Duodenal mucosa (tissue), 2 donors: ENCODE measurements at regions not wholly inside any gene's neighbourhood (a gene's known extent, or its start where the extent isn't known, plus 50 kb on each side); places are given as distances from the start of the nearest gene placed in this dataset.

Experiments
- H3K27ac ChIP-seq: one replicate; pipeline ENCODE4 v1.7.0; 2013; ENCODE audit warnings: low read depth, low read length
- H3K27me3 ChIP-seq, 2 donors: one replicate each; pipeline ENCODE4 v1.7.0; 2013; ENCODE audit warnings: low read length in 2 of 2, control low read depth in 1 of 2; ENCODE audit not compliant: insufficient read depth in 2 of 2, control insufficient read depth in 1 of 2
- H3K36me3 ChIP-seq, 2 donors: one replicate each; pipeline ENCODE4 v1.7.0; 2013; ENCODE audit warnings: low read length in 2 of 2, control low read depth in 1 of 2; ENCODE audit not compliant: insufficient read depth in 2 of 2, control insufficient read depth in 1 of 2
- H3K4me1 ChIP-seq, 2 donors: one replicate each; pipeline ENCODE4 v1.7.0; 2013; ENCODE audit warnings: low read length in 2 of 2, control low read depth in 1 of 2; ENCODE audit not compliant: insufficient read depth in 2 of 2, control insufficient read depth in 1 of 2
- H3K4me3 ChIP-seq, 2 donors: one replicate each; pipeline ENCODE4 v1.7.0; 2013; ENCODE audit warnings: low read length in 2 of 2, low read depth in 1 of 2
- H3K9ac ChIP-seq, 2 donors: one replicate each; pipeline ENCODE4 v1.7.0; 2013; ENCODE audit warnings: low read length in 2 of 2, low read depth in 1 of 2
- H3K9me3 ChIP-seq, 2 donors: one replicate each; pipeline ENCODE4 v1.7.0; 2013; ENCODE audit warnings: low read length in 2 of 2, control low read depth in 1 of 2; ENCODE audit not compliant: control insufficient read depth in 1 of 2

DNA sequence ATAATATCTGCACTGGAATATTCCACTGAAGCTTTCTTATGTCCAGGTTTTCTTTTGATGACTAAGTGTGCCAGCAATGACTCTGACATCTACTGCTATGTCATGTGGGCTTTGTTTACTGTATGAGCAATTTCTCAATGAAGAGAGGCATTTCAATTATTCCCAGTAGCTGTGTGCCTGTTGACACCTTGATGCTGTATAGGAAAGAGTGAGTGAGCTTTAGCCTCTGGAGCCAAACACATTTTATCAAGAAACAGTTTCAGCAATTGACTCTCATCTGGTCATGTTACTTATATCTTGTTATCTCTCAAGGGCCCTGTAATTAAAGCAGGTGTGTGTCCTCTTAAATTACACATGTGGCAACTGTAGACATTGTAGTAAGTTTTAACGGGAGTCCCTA is 493.2 kb upstream of the FANCL start:
- H3K36me3 ChIP-seq, result no peaks in the 10 kb centered on the region
- H3K9me3 ChIP-seq, result no peaks in the 10 kb centered on the region
- H3K27ac ChIP-seq, result no peak overlapping the region
- no peaks in the 10 kb centered on the region for H3K4me1 ChIP-seq
- H3K9ac ChIP-seq, result no peak overlapping the region
- no peaks in the 10 kb centered on the region for H3K27me3 ChIP-seq
- no peak overlapping the region for H3K4me3 ChIP-seq

DNA sequence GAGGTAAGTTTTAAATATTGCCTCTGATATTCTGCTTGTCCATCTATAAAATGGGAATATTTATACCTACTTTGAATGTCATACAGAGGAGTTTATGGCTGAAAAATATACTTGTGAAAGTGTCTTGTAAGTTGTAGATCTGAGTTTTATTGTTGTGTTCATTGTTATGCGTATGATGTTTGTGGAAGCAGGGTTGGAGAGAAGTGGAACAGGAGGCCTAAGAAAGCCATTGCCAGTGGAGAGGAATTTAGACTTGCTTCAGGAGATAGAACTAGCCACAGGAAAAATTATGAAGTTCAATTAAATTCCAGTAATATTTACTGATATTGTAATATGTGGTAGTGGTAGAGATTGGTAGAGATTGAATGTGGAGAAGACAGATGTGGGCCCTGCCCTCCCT is 491.9 kb upstream of the FANCL start:
- H3K27me3 ChIP-seq, result no peaks in the 10 kb centered on the region
- H3K4me3 ChIP-seq, result no peak overlapping the region
- H3K4me1 ChIP-seq, result no peaks in the 10 kb centered on the region
- H3K36me3 ChIP-seq, result no peaks in the 10 kb centered on the region
- H3K9me3 ChIP-seq, result no peaks in the 10 kb centered on the region
- H3K27ac ChIP-seq, result no peak overlapping the region
- H3K9ac ChIP-seq, result no peak overlapping the region

DNA sequence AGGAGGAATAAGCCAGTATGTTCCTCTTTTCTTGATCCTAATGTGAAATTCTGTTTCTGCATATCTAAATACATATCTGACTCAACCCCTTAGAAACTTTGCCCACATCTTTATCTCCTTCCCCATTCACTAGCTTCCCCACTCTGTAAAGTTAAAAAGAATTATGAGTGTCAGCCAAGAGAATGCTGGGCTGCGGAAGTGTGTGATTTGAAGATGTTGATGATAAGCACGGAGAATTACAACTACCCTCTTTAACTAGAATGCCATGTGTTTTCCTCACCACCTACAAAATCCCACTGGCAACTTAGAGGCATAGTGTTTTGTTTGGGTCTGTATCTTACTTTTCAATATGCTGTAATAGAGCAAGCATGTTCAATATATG is 490.4 kb upstream of the FANCL start:
- Histone ChIP-seq H3K36me3 (no peaks in the 10 kb centered on the region), H3K9me3 (no peaks in the 10 kb centered on the region), H3K4me1 (no peaks in the 10 kb centered on the region)

DNA sequence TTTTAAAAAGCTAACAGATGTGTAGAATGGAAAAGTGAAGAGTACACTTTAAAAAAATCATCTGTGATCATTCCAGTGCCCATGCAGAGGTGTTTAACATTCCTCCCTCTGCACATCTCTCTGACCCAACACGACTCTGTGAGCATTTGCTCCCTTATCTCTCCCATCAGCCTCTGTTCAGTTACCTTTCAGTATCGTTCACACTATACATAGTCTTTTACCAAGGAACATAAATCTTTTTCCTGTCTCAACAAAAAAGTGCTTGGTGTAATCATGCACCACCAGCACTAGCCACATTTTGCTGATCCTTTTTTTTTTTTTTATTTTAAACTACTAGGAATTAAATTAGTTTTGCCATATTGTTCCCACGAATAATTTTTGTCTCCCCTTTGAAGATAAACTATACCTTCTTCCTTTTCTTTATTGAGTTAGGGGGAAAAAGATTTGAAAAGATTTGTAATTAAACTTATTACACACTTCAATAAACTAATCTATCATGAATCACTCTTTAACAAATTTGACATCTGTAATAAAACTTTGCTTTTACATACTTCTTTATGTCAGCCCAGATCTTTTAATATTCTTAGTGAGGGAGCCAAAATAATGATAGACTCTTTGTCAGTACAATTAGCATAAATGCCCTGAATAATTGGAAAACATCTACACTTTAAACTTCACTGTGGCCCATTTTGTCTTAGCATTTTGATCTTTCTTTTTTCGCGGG is 489.8 kb upstream of the FANCL start:
- H3K27me3 ChIP-seq, result no peaks in the 10 kb centered on the region
- H3K27ac ChIP-seq, result no peak overlapping the region
- no peaks in the 10 kb centered on the region for H3K9me3 ChIP-seq
- H3K36me3 ChIP-seq, result no peaks in the 10 kb centered on the region
- no peak overlapping the region for H3K9ac ChIP-seq
- no peak overlapping the region for H3K4me3 ChIP-seq
- H3K4me1 ChIP-seq, result no peaks in the 10 kb centered on the region

More for the DNA sequence above, 490.4 kb upstream of the FANCL start:
- no peaks in the 10 kb centered on the region for H3K27me3 ChIP-seq
- H3K4me3 ChIP-seq, result no peak overlapping the region
- H3K27ac ChIP-seq, result no peak overlapping the region
- H3K9ac ChIP-seq, result no peak overlapping the region

DNA sequence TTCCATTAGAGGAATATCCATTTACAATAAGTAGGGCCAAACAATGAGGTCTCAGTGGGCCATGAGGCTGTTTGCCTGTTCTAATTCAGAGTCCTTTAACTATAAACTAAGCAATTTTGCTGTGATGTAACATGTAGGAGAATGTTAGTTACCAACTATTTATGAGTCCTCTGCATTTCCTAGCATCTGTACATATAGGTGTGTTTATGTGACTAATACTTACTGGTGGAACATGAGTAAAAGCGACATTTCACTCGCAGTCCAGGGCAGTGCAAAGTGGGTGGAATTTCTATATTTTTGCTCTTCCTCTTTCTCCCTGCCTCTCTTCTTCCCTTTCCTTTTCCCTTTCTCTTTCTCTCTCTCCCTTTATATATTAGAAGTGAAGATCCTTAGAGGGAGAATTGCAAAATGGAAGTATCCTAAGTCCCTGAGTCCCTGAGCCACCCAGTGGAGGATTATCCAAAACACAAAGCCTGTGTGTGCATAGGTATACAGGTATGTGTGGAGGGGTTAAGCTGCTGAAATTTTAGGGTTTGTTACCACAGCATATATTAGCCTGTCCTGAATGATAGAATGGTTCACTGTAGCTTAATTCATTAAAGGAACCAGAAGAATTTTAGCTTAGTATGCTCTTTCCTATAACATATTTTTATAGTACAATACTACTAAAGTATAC is 487.0 kb upstream of the FANCL start:
- H3K9me3 ChIP-seq, result no peaks in the 10 kb centered on the region
- no peaks in the 10 kb centered on the region for H3K4me1 ChIP-seq
- no peaks in the 10 kb centered on the region for H3K27me3 ChIP-seq
- no peak overlapping the region for H3K4me3 ChIP-seq
- no peaks in the 10 kb centered on the region for H3K36me3 ChIP-seq
- no peak overlapping the region for H3K9ac ChIP-seq
- no peak overlapping the region for H3K27ac ChIP-seq

DNA sequence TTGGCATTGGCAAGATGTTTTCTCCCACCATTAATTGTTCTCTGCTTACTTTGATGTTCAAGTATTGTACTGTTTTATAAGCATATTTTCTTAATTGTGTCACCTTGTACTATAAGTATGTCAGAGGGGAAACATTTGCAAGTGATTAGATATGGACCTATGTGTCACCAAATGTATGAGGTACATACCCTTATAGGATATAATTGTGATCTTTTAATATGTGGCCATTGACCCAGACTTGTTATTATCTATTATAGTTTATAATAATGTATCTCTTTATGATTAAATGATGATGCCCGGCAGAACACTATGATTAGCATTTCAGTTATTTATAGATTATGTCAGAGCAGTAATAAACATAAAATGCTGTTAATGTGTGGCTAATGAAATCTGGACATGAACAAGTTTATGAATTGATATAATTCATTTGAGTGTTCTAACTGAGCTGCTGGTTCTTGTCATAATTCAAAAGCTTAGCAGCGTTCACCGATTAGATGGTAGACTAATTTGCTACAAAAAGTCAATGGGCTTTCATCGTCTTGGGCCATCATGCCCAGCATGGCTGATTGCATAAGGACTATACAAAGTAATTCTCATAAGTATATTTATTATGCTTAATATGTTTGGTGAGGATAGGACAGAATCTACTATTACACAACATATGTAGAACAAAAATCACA is 480.9 kb upstream of the FANCL start:
- H3K9ac ChIP-seq, result no peak overlapping the region
- H3K36me3 ChIP-seq, result no peaks in the 10 kb centered on the region
- no peak overlapping the region for H3K27ac ChIP-seq
- H3K9me3 ChIP-seq, result no peaks in the 10 kb centered on the region
- no peak overlapping the region for H3K4me3 ChIP-seq
- no peaks in the 10 kb centered on the region for H3K27me3 ChIP-seq
- no peaks in the 10 kb centered on the region for H3K4me1 ChIP-seq

DNA sequence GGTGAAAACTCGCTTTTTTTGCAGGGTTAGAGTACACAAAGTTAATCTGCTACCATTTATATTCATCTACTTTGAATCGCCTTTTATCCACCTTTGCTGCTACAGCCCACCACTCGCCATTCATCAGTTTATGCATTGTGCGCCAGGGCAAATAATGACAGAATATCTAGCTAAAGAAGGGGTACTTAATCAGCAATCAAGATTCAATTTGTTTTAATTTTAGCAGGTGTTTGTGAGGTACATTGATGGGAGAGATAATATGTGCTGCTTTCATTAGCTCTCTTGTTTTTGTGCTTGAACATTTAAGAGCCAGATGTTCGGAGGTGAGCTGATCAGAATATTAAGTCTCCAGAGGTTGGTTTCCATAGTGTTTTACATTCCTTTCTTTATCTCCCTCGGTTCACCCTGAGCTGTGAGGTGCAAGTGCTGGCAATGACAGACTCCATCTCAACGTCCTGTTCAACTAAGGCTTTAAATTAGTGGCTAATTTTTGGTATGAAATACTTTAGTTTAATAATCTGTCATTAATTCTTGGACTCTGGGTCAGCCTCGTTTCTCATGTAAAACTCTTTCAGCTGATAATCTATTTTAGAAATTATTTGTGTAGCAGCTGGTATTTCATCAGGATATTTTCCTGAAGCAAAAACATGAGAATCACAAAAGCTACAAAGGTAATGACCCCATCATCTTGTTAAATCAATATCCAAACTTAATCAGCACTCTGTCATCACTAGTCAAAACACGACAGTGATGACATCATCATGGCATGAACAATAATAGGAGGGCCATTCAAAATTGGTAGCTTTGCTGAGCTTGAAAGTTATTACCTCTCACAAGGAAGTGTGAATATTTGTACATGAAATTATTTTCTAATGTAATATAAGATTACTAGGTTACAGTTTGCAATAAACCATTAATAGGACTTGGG is 479.9 kb upstream of the FANCL start:
- no peaks in the 10 kb centered on the region for H3K9me3 ChIP-seq
- H3K4me3 ChIP-seq, result no peak overlapping the region
- no peaks in the 10 kb centered on the region for H3K27me3 ChIP-seq
- H3K27ac ChIP-seq, result no peak overlapping the region
- H3K4me1 ChIP-seq, result no peaks in the 10 kb centered on the region
- H3K36me3 ChIP-seq, result no peaks in the 10 kb centered on the region
- no peak overlapping the region for H3K9ac ChIP-seq

DNA sequence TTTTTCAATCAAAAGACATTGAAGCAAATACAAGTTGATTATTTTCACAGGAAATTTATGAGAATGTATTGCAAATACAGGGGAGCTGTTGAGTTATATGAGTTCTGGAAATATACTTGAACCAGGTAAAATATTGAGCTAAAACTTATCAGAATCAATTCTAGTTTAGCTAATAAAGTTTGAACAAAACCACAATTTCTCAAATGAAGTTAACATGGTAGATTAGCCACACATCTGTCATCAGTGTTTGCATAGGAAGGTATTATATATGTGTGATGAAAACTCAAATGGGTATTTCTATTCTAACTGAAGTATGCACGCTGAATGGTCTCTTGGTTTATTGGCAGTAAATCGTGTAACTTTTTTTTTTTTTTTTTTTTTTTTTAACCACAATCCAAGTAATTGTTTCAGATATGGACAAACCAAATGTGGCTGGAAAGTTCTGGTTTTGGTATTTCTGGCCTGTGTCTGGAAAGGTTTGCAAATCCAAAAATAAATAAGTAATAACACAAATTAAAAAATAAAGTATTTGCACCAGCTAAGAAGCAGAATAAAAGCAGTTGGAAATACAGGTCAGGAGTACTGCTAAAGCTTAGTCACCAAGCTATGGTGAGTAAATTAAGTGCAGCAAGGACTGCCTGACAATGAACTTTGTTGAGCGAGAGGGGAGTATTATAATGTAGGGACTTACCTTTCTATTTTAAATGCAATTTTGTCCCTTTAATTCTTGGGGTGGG is 479.1 kb upstream of the FANCL start:
- Histone ChIP-seq H3K4me3 (no peak overlapping the region), H3K27ac (no peak overlapping the region), H3K27me3 (no peaks in the 10 kb centered on the region), H3K9ac (no peak overlapping the region), H3K4me1 (no peaks in the 10 kb centered on the region), H3K36me3 (no peaks in the 10 kb centered on the region), H3K9me3 (no peaks in the 10 kb centered on the region)

DNA sequence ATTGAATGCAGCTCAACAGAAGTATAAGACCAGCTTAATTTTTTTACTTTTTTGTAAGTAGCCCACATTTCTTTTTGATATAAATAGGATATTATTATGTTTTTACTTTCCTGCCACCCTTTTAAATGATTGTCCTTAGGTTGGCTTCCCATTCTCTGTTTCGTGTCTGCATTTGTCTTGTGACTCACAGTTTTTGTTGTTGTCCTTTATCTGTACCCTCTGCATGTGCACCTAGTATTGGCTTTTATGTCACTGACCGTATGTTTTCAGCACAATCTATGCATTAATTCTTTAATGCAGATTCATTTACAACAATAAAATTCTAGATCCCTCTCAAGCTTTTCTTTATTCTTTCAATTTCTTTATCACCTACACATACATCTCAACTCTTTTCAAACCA is 474.2 kb upstream of the FANCL start:
- Histone ChIP-seq H3K4me1 (no peaks in the 10 kb centered on the region), H3K27me3 (no peaks in the 10 kb centered on the region), H3K9ac (no peak overlapping the region), H3K4me3 (no peak overlapping the region), H3K9me3 (no peaks in the 10 kb centered on the region), H3K36me3 (no peaks in the 10 kb centered on the region), H3K27ac (no peak overlapping the region)
